Body of pancreas (tissue), 4 donors: ENCODE measurements at regions not wholly inside any gene's neighbourhood (a gene's known extent, or its start where the extent isn't known, plus 50 kb on each side); places are given as distances from the start of the nearest gene placed in this dataset.

Source experiments
- POLR2A ChIP-seq, 3 donors: fragments of 450-650 bp; IDR thresholded peaks; one replicate each; pipeline ENCODE4 v1.6.1; 2016; ENCODE audit warnings: antibody characterized with exemption in 3 of 3, mild to moderate bottlenecking in 2 of 3
- TF ChIP-seq, protein P1 (sequence below), 7 experiments: fragments of 450-650 bp in 4 of 7; fragments of 200-600 bp in 3 of 7; sonication (generic) in 3 of 7; IDR thresholded peaks; one replicate each; pipeline ENCODE4 v1.5.1; 2016 to 2019; ENCODE audit warnings: antibody characterized with exemption in 7 of 7

DNA sequence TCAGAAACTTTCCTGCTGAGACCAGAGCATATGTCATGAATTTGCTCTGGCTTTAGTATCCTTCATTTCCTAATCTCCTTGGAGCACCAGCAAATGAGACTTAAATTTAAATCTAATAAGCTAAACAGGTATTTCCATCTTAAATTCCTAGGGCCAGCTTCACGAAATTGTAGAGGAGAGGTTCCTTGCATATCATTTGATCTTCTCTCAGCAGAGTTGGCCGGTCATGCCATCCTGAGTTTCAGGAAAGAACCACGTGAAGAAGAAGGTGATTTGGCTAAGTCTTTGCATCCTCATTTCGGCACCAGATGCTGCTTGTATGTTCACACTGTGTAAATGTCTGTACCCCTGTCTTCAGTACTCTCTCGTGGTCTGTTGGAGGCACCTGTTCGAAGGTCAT lies 370.4 kb upstream of the NBEA start:
- TF ChIP-seq, protein P1, sequence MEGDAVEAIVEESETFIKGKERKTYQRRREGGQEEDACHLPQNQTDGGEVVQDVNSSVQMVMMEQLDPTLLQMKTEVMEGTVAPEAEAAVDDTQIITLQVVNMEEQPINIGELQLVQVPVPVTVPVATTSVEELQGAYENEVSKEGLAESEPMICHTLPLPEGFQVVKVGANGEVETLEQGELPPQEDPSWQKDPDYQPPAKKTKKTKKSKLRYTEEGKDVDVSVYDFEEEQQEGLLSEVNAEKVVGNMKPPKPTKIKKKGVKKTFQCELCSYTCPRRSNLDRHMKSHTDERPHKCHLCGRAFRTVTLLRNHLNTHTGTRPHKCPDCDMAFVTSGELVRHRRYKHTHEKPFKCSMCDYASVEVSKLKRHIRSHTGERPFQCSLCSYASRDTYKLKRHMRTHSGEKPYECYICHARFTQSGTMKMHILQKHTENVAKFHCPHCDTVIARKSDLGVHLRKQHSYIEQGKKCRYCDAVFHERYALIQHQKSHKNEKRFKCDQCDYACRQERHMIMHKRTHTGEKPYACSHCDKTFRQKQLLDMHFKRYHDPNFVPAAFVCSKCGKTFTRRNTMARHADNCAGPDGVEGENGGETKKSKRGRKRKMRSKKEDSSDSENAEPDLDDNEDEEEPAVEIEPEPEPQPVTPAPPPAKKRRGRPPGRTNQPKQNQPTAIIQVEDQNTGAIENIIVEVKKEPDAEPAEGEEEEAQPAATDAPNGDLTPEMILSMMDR (IDR thresholded peaks at IDR 0.05): no peak
- no peak for TF ChIP-seq POLR2A (IDR thresholded peaks at IDR 0.05)
